Fibroblast of villous mesenchyme (primary cell): ENCODE measurements at regions not wholly inside any gene's neighbourhood (a gene's known extent, or its start where the extent isn't known, plus 50 kb on each side); places are given as distances from the start of the nearest gene placed in this dataset.
A peak's percentile ranks its signal among the peaks of the same experiment; 100 is the strongest.

Experiments
- DNase-seq: peaks from one replicate; pipeline ENCODE4 v3.0.0-alpha.2; 2010; ENCODE audit warnings: low read depth
- H3K4me3 ChIP-seq: 2 replicates; pipeline ENCODE4 v1.5.1; 2011; ENCODE audit warnings: low read depth, mild to moderate bottlenecking, low read length
- CTCF ChIP-seq: IDR thresholded peaks from 2 replicates; pipeline ENCODE4 v1.5.1; 2012; ENCODE audit warnings: low read depth, mild to moderate bottlenecking, low read length; ENCODE audit not compliant: insufficient read depth

GRCh38 chr3:190227064-190227463 is 95.2 kb downstream of the CLDN1 start:
- no peak for TF ChIP-seq CTCF

GRCh38 chr3:190224863-190225692 is 97.2 kb downstream of the CLDN1 start:
- no peak overlapping the region for H3K4me3 ChIP-seq
- DNase-seq = peak; percentile 49
- TF ChIP-seq CTCF = peak; percentile 52

More at GRCh38 chr3:190227064-190227463, 95.2 kb downstream of the CLDN1 start:
- DNase-seq = no peak
- no peak overlapping the region for H3K4me3 ChIP-seq

- no peak for TF ChIP-seq CTCF
- H3K4me3 ChIP-seq = no peak overlapping the region
- no peak for DNase-seq
Observed at GRCh38 chr3:190224456-190224855, 97.8 kb downstream of the CLDN1 start.

- DNase-seq = no peak
Observed at GRCh38 chr3:190222916-190223315, 99.3 kb downstream of the CLDN1 start.

GRCh38 chr3:190222360-190222759 is 99.9 kb downstream of the CLDN1 start:
- TF ChIP-seq CTCF = no peak
- DNase-seq = no peak
- no peak overlapping the region for H3K4me3 ChIP-seq

More at GRCh38 chr3:190222916-190223315, 99.3 kb downstream of the CLDN1 start:
- no peak for TF ChIP-seq CTCF
- H3K4me3 ChIP-seq = no peak overlapping the region

GRCh38 chr3:190220362-190220761 is 99.7 kb upstream of the P3H2 start:
- TF ChIP-seq CTCF = no peak
- no peak for DNase-seq

GRCh38 chr3:190217081-190217480 is 96.4 kb upstream of the P3H2 start:
- DNase-seq = peak; percentile 50
- H3K4me3 ChIP-seq = no peak overlapping the region
- no peak for TF ChIP-seq CTCF

More at GRCh38 chr3:190220362-190220761, 99.7 kb upstream of the P3H2 start:
- H3K4me3 ChIP-seq = no peak overlapping the region
